ENCODE measurements at regions not wholly inside any gene's neighbourhood (a gene's known extent, or its start where the extent isn't known, plus 50 kb on each side); places are given as distances from the start of the nearest gene placed in this dataset.

DNA sequence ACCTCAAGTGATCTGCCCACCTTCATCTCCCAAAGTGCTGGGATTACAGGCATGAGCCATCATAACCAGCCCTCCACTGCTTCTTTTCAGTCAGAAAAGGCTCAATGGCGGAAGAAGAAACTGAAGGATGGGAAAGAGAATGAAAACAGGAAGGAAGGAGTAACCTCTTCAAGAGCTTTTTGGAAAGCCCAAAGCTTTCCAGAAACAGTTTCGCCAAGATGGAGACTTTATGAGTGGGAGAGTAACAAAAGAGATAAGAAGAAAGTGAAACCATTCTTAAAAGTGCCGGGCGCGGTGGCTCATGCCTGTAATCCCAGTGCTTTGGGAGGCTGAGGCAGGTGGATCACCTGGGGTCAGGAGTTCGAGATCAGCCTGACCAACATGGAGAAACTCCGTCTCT, 62.7 kb upstream of the NBL1 start:
- TF ChIP-seq, protein P1, sequence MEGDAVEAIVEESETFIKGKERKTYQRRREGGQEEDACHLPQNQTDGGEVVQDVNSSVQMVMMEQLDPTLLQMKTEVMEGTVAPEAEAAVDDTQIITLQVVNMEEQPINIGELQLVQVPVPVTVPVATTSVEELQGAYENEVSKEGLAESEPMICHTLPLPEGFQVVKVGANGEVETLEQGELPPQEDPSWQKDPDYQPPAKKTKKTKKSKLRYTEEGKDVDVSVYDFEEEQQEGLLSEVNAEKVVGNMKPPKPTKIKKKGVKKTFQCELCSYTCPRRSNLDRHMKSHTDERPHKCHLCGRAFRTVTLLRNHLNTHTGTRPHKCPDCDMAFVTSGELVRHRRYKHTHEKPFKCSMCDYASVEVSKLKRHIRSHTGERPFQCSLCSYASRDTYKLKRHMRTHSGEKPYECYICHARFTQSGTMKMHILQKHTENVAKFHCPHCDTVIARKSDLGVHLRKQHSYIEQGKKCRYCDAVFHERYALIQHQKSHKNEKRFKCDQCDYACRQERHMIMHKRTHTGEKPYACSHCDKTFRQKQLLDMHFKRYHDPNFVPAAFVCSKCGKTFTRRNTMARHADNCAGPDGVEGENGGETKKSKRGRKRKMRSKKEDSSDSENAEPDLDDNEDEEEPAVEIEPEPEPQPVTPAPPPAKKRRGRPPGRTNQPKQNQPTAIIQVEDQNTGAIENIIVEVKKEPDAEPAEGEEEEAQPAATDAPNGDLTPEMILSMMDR (IDR thresholded peaks at IDR 0.05; ENCODE audit: insufficient read depth, low read length): no peak
- TF ChIP-seq POLR2AphosphoS5 (IDR thresholded peaks at IDR 0.05; ENCODE audit: low read depth): no peak
- TF ChIP-seq REST (IDR thresholded peaks at IDR 0.05; ENCODE audit: insufficient replicate concordance, low read depth): no peak
